GM19463 (cell line): ENCODE measurements at regions not wholly inside any gene's neighbourhood (a gene's known extent, or its start where the extent isn't known, plus 50 kb on each side); places are given as distances from the start of the nearest gene placed in this dataset.
"Not testable (repeated sequence)": the region's sequence is repeated elsewhere in the genome, so short reads cannot be mapped to it uniquely, and the experiment has no call there.

Experiments
- ATAC-seq: cut with Tn5 transposase; IDR thresholded peaks from one replicate; pipeline ENCODE4 v1.9.1; 2021; ENCODE audit warnings: mild to moderate bottlenecking, moderate library complexity; ENCODE audit not compliant: unreplicated experiment

GRCh38 chr2:64792995-64793639, 139.4 kb upstream of the SERTAD2 start:
- no peak for ATAC-seq

GRCh38 chr2:64793701-64794100, 140.0 kb upstream of the SERTAD2 start:
- no peak for ATAC-seq

- ATAC-seq = no peak
These were observed 140.8 kb upstream of the SERTAD2 start for GRCh38 chr2:64794426-64794995.

DNA sequence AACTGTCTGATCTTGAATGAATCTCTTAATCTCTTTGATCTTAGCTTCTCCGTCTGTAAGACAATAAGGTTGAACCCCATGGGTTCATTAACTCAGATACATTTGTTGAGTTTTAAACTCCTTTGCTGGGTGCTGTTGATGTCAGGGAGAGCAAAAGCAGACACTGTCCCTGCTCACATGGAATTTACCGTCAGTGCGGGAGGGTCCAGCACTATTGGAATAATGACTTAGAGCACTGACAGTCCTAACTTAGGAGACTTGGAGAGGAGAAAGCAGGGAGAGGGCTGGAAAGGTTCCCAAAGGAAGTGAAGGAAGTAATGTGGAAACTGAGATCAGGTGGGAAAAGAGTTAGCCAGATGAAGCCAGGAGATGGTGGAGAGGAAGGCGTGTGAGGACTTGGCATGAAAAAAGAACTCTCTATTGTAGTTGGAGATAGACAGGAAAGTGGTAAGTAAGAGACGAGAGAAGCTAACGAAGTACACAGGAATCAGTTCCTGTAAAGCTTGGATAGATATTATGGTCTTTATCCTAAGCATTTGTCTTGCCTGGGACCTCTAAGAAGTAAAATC, 141.4 kb upstream of the SERTAD2 start:
- no peak for ATAC-seq

DNA sequence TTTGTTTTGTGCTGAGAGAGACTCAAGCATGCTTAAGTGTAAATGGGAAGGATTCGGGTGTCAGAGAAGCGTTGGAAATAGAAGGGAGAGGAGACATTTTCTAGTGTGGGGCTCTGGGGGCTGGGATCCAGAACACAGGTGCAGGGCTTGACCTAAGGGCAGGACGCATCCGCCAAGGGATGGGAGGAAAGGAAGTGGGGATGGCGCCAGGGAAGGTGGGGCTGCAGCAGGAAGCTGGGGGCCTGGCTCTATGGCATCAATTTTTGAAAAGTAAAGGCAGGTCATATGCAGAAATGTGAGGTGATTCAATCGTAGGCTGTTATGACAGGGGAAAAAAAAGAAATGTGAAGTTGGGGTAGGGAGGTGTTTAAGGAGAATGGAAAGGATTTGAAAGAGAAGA, 143.2 kb upstream of the SERTAD2 start:
- ATAC-seq = no peak

GRCh38 chr2:64797881-64798575, 144.3 kb upstream of the SERTAD2 start:
- no peak for ATAC-seq

- no peak for ATAC-seq
These were observed 146.0 kb upstream of the SERTAD2 start for GRCh38 chr2:64799592-64800252.

GRCh38 chr2:64803776-64804175, 150.1 kb upstream of the SERTAD2 start:
- ATAC-seq = no peak

DNA sequence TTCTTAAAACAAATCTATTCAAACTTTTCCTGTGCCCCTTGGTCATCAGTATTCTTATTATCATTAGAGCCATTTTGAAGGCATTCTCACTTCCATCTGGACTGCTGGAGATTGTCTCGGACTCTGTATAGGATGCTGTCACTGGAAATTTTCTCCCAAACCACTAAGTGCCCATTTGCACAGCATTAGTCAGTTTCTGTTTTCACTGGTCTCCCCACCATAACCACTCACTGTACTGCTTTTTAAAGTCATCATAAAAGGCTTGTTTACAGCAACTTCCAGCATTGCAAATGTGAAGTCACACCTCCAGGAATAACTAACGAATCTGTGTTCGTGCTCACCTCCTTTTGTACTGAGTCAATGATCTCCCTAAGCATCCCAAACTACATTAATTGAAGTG, 150.9 kb upstream of the SERTAD2 start:
- no peak for ATAC-seq

- ATAC-seq = peak; percentile 85
These were observed 153.7 kb upstream of the SERTAD2 start for GRCh38 chr2:64807417-64807816.

DNA sequence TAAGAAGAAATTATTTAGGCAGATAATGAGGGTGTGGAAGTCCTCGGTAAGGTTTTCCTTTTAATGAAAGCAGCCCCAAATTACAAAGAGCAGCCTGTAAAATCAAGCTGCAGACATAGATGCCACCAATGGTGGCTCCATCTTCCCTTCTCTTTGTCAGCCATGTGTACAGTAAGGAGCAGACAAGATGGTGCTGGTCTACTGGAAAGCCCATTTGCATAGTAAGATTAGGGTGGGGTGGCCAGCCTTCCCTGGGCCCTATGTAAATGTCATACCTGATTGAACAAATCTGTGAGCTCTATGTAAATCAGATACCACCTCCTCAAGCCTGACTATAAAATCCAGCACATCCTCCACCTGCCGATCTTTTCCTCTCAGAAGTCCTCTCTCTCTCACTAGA, 154.4 kb upstream of the SERTAD2 start:
- no peak for ATAC-seq

DNA sequence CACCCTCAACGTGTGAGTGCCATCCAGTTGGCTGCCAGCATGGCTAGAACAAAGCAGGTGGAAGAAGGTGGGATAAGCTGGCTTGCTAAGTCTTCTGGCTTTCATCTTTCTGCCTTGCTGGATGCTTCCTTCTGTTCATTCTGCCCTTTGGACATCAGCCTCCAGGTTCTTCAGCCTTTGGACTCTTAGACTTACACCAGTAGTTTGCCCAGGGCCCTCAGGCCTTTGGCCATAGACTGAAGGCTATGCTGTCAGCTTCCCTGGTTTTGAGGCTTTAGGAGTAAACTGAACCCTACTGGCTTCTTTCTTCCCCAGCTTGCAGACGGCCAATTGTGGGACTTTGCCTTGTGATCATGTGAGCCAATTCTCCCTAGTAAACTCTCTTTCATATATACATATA, 155.0 kb upstream of the SERTAD2 start:
- ATAC-seq = no peak

- ATAC-seq = no peak
These were observed 155.5 kb upstream of the SERTAD2 start for GRCh38 chr2:64809216-64809615.

GRCh38 chr2:64812285-64812684, 158.6 kb upstream of the SERTAD2 start:
- no peak for ATAC-seq

DNA sequence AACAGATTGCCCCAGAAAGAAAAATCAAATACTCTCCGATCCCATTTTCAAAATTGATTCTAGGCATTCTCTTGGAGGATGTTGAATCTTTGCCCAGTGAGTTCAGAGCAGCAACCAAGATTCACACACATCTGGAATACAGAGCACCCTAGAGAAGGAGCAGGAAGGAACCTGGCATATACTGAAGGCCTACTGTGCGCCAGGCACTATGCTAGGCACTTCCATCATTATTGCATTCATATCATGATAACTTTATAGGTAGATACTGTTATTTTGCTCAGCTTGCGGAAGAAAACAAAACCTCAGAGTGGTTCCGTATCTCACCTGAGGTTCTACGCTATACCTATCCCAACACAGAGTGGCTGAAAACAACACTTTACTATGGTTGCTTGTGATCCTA, 160.3 kb upstream of the SERTAD2 start:
- ATAC-seq = no peak

GRCh38 chr2:64816526-64816925, 162.8 kb upstream of the SERTAD2 start:
- ATAC-seq = not testable (repeated sequence)

GRCh38 chr2:64817453-64817852, 163.7 kb upstream of the SERTAD2 start:
- ATAC-seq = no peak

- no peak for ATAC-seq
These were observed 164.9 kb upstream of the SERTAD2 start for GRCh38 chr2:64818664-64819060.

GRCh38 chr2:64819361-64819760, 165.6 kb upstream of the SERTAD2 start:
- peak; percentile 28 for ATAC-seq

GRCh38 chr2:64819774-64820688, 166.3 kb upstream of the SERTAD2 start:
- peak; percentile 94 for ATAC-seq
